ENCODE measurements at regions not wholly inside any gene's neighbourhood (a gene's known extent, or its start where the extent isn't known, plus 50 kb on each side); places are given as distances from the start of the nearest gene placed in this dataset.
A peak's percentile ranks its signal among the peaks of the same experiment; 100 is the strongest.

DNA sequence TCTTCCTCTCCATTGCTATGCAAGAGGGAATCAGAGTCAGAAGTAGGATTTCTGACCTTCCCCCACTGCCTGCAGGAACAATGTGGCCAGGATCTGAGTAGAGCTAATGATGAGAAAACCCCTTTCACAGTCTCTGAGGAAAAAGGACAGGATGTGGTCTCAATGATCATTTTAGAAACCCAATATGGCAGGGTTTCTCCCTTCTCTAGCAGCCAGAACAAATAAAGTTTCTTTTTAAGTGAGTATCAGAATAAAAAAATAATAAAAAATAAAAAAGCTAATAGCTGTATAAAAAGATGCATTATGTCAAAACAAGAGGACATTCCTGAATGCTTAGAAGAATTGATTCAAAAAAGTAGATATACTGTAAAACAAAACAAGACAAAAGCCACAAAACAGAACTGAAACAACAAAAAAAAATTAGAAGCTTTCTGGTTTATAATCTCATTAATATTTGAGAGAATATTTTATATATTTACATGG, 1124.9 kb upstream of the ZEB2 start:
- no peak for DNase-seq

DNA sequence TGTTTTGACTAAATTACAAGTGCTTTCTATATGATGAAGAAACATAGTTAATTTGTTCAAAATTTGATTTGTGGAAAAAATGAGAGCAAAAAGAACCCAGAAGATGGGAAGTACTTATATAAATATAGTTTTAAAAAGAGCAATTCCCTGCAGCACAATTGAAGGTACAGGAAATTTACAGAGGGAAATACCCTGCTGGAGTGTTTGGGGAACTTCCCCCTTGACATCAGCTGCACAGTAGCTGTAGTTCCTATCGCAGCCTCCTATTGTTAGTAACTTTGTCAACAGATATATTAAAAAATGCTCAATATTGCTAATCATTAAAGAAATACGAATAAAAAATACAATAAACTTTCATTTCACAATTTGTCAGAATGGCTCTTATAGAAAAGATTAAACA, 1118.8 kb upstream of the ZEB2 start:
- DNase-seq: no peak

DNA sequence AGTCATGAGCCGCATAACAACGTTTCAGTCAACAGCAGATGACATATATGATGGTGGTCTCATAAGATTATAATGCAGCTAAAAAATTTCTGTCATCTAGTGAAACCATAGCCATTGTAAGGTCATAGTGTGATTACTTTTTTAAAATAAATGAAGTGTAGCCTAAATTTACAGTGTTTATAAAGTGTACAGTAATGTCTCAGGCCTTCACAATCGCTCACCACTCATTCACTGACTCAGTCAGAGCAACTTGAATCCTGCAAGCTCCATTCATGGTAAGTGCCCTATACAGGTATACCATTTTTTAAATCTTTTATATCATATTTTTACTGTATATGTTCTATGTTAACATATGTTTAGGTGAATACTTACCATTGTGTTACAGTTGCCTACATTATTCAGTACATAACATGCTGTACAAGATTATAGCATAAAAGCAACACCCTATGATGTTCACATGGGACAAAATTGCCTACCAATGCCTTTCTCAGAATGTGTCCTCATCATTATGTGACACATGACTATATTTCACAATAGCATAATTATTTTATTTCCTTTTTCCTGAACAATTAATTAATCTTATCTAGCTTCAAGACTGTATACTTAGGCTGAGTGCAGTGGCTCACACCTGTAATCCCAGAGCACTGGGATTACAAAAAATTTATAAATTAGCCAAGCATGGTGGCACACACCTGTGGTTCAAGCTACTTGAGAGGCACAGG, 1115.9 kb upstream of the ZEB2 start:
- DNase-seq: no peak

DNA sequence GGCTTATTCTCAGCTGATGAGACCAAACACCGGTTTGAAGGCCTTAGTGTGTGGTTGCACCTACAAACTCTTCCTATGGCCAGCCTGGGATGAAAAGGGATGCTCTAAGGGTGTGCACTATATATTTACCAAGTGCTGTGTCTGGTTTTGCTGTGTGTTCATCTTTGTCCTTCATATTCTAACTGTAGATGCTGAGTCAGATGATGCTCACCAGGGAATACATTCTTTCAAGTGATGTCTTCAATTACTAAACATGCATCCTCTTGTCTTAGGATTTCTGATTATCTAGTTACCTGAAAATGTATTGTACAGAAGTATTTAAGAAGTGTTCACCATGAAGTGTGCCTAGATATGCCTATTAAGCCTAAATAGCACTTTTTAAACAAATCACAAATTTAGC, 1111.6 kb upstream of the ZEB2 start:
- no peak for DNase-seq

DNA sequence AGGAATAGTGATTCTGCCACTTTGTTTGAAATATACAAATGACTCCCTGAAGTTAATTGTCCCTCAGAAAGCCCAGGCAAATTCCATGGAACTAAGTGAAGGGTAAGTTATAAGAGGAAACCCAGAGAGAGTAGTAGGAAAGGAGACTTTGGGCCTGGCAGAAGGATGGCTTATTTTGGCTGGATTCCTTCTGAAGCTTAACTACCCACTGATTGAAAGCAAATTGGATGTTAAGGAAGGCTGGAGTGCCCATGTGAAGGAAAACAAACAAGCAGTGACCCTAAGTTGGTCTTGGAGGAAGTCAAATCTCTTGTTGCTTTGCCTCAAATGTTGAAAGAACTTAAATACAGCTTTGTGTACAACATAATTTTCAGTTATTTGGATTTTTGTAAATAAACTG, 1106.4 kb upstream of the ZEB2 start:
- no peak for DNase-seq

DNA sequence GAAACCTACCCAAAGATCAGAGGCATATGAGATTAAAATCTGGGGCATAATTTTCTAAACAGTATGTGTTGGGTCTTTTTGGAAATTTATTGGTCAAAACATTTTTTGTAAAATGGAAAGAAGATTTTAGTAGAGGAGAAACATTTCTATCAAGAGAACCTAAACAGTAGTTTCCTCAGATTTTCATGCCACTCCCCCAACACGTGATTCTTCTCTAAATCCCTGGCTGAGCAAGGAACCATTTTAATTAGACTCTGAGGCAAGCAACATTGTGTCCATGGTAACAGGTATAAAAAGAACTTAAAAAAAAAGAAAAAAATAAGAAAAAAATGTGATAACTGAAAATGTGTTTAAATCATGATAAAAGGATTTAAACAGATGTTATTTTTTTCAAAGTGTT, 1105.2 kb upstream of the ZEB2 start:
- no peak for DNase-seq

DNA sequence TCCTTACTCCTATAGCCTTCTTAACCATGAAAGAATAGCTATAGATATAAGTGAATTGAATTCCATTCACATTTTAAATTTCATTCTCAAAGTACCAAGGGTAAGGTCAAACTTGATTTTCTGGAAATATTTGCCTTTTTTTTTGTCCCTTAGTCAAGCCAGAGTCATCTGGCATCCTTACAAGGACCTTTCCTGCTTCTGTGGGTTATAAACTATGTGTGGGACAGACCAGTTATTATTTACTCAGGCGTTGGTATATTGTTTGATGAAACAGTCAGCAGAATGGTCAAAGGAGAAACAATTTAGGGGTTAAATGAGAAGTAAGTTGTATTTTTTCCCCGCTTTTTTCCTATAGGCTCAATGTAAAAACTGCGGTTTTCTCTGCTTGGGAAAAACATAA, 1103.2 kb upstream of the ZEB2 start:
- no peak for DNase-seq

DNA sequence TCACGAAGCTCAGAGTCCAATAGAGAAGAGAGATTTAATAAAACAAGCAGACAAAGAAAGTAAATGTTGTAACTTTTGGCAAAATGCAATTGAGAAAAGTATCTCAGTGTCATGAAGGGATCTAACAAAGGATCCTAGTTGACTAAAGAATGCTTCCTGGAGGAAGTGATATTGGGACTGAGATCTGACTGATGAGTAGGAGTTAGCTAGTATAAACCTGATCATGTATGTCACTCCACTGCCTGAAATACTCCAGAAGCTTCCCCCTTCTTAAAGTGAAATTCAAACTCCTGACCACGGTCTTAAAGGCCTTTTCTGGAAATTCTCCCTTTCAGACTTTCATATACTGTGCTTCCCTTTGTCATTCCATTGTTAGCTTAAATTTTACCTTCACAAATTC, 1102.4 kb upstream of the ZEB2 start:
- no peak for DNase-seq

DNA sequence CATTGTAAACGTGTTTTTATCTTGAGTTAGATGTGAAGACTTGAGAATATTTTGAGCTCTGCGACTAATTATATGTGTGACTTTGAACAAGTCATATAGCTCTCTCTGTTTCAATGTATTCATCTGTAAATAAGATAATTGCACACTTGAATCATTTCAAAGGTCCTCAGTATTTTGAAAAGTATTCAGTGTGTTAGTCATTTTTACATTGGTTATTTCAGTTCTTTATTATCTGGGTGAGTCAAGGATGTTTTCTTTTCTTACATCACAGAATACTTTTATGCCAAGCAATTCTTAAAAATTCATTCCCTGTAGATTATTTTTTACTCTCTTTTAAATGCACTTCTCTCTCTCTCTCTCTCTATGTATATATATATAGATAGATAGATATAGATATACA, 1098.0 kb upstream of the ZEB2 start:
- peak; percentile 22 for DNase-seq

DNA sequence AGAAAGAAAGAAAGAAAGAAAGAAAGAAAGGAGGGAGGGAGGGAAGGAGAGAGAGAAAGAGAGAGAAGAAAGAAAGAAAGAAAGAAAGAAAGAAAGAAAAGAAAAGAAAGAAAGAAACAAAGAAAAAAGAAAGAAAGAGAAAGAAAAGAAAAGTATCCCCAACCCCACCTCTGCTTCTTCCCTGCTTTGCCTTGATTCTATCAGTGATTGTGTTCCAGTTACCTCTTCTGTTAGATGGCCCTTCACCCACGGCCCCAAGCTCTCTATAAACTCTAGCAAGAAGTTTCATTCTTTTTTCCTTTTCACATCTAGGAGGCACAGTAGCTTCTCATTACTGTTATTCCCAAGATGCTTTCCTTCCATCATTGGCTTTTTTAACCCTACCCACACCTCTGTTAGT, 1097.5 kb upstream of the ZEB2 start:
- DNase-seq: no peak

DNA sequence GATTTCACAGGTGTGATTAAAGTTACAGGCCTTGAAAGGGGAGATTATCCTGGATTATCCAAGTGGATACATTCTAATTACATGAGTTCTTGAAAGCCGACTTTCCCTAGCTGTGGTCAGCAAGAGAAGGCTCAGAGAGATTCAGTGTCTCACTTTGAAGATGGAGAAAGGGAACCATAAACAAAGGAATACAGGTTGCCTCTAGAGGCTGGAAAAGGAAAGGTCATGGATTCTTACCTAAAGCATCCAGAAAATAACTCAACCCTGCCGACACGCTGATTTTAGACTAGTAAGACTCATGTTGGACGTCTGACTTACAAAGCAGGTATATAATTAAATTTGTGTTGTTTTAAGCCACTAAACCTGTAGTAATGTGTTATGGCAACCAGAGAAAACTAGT, 1095.7 kb upstream of the ZEB2 start:
- no peak for DNase-seq

DNA sequence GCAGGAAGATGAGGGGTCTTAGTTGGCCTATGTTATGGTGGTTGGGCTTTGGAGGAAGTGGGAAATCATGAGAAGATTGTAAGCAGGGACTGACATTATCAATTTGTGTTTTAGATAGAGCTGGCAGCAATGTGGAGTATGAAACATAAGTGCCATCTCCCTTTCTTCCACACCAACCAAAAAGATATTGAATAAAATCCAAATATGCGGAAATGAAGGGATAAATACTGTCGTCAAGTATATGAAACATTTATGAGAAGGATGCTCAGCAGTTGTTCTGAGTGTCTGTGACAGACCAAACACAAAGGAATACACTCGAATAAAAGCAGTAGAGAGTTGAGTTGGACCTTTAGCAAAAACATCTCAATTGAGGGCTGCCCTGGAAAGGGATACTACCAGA, 1090.0 kb upstream of the ZEB2 start:
- DNase-seq: no peak

DNA sequence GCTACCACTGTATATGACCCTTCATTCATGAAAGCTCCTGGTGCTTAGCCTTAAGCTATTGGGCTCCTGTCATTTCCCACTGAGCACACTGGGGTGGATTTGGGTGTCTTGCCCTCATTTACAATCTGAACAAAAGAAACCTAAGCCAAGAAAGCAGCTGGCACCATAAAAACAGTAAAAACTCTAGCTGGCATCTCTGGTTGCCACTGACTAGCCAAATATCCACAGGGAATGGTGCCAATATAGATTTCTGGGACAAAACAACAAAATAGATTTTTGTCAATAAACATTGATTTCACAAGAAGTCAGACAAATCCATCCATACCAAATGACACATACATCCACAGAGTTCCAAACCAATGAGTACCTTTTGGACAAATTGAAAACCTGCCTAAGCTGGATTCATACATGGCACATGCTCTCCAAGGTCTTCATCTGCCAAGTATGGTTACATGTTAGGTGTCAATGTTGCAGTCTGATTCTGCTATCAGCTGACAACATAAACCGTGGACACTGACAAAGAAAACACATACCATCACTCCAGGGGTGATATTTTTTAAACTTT, 1081.5 kb upstream of the ZEB2 start:
- no peak for DNase-seq

DNA sequence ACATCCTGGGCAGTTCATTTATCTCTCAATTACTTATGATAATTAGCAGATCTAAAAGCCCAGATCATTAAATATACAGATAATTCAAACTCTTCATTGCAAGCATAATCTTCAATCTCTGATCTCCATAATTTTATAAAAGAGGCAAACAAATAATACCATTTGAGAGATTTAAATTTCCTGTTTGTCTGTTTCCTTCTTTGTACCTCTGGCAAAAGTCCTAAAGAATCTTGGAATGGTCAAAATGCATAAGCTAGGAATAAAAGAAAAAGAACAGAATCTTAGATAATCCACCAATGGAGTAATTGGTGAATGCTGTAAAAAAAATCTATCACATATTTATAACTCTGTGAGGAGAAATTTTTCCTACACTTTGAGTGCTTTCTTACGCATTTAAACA, 1080.9 kb upstream of the ZEB2 start:
- no peak for DNase-seq

DNA sequence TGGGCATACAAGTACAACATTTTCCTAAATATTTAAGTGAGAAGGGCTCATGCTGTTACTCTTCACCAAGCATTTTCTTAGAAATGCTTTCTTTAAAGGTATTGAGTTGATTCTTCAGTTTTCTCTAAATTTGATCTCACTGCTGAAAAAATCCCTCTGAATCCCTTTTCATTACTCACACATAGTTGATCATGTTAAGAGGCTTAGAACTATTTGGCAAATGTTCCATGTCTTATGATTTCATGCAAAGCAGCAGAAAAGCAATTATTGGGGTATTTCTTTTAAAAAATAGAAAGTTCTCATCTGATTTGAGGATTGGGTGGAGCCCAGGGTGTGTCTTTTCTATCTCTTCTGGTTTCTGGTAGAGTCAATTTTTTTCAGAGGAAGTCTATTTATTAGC, 1079.8 kb upstream of the ZEB2 start:
- peak; percentile 17 for DNase-seq

DNA sequence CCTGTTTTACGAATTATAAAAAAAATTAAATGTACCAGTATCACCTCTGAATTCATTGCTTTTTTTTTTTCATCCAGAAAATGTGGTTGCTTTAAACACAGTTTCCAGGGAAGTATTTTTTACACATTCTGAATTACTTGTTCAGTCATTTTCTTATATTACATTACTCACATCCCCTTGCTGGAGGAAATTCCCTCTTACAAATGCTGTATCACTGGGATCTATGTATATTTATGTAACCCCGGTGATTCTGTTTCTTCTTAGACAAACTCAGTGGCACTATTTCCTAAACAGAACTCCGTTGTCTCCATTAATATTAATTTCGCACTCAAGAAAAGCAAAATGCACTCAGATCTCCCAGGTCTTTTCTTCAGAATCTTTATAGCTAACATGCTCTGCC, 1078.5 kb upstream of the ZEB2 start:
- DNase-seq: peak; percentile 24

DNA sequence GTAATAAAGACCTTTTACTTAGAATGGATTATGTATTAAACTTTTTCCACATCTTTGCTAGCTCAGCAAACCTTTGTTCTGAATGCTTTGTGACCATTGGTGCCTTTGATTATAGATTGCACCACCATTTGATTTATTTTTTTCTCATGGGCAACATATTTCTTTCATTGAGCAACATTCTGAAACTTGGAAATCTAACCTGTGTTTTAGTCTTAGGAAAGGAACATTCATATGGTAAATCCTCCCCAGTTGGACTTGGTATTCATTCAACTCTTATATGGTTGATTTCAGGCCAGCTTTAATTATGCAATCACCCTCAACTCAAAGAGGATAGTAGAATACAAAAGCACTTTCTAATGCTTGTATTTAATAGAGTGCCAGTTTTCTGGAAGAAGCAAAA, 1077.9 kb upstream of the ZEB2 start:
- DNase-seq: no peak

DNA sequence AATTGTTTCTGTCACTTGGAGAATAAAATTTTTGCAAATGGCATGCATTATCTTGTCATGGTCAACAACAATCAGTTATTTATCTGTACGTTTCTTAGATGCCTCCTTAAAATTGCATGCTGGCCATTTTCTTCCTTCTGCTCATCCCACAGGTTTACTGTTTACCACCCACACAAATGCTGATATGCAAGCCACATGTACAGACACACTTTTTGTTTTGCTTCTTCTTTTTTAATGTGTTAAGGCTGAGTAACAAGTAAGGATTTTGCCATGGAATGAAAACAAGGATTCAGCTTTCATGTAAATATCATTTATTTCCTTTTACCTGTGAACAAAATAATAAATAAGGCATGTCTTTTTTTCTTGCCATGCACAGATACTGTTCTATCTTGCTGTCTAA, 1077.1 kb upstream of the ZEB2 start:
- DNase-seq: no peak

DNA sequence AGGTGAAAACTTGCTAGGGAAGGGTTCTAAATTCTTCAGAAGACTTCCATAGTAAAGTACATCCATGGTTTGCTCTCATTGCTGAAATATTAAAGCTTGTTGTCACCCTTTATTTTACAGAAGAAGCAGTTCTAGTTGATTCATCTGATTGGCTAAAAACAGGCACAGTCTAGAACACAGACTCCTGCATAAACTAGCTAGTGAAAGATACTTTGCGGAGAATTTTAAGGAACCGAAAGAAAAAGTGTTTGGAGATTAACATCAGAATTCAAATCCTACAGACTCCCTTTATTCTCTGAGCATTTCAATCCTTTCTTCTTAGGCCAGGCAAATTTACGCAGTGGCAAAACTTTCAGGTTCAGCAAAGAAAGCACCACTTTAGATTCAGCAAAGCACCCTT, 1076.5 kb upstream of the ZEB2 start:
- no peak for DNase-seq

DNA sequence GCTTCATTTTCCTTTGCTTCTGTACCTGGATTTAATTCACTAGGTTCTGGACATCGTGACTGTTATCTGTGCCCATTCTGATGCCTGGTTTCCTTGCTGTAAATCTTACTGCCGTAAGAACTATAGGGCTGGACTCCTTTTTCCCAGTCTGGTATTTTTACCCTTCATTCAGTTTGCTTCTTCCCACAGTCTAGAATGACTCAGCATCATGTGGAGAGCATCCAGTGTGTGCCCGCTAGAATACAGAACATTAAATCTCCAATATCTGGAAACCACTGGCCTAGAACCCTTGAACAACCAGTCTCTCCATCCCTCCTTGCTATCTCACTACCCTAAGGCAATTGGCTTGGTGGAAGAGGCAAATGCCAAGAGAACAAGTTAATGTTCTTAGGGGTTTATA, 1075.4 kb upstream of the ZEB2 start:
- DNase-seq: no peak

DNA sequence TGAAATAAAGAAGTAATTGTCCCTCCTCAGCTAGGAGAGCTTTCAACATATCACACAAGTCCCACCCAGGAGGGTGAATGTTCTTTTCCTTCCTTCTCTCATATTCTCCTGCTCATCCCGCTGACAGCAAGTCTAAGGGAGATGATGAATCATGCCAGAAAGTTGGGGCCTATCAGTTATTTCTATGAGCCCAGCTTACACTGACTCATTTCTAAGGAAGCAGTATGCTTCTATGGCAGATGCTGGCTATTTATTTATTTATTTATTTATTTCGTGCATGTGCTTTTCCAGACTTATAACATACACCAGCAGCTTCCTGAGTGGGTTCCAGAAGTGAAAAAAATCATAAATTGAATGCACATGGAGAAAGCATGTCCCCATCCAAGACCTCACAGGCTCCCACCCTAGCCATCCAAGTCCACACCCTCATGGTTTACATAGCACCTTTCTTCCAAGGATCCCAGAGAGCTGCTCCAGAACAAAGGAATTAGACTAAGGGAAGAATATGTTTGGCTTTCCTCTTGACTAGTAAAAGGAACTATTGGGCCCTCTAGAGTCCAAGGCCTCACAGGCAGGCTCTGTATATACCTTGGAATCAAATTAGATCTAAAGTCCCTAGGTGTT, 1074.2 kb upstream of the ZEB2 start:
- DNase-seq: peak; percentile 80

DNA sequence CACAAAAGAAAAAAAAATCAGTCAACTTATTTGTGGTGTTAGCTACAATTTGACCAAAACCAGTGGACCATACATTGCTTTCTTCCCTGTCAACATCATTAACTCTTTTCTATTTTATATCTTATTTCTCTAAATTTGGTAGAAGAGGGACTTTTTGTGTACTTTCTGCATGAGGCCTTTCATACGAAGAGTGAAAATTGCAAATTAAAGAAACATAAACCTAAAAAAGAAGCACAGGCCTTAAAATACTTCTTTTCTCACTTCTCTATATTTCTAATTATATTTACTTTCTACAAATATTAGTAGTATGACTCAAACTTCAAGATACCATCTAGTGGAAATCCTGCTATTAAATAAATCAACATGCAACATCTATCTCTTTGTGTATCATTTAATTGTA, 1073.4 kb upstream of the ZEB2 start:
- no peak for DNase-seq

DNA sequence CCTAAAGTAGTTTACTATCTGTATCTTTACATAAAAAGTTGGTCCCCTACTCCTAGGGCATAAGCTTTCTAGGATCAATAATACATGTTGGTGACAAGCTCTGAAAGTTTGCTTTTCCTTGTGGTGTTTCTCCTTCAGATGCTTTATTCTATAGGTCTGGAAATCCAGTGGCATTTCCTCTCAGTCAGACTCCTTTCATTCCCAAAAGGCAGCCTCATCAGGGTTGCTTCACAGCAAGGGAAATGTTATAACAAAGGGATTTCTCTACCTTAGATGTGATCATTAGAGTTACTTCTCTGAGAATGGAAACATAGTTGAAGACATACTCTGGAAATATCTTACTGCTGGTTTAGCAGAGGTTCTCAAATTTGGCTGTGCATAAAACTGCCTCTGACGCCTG, 1072.4 kb upstream of the ZEB2 start:
- DNase-seq: no peak

DNA sequence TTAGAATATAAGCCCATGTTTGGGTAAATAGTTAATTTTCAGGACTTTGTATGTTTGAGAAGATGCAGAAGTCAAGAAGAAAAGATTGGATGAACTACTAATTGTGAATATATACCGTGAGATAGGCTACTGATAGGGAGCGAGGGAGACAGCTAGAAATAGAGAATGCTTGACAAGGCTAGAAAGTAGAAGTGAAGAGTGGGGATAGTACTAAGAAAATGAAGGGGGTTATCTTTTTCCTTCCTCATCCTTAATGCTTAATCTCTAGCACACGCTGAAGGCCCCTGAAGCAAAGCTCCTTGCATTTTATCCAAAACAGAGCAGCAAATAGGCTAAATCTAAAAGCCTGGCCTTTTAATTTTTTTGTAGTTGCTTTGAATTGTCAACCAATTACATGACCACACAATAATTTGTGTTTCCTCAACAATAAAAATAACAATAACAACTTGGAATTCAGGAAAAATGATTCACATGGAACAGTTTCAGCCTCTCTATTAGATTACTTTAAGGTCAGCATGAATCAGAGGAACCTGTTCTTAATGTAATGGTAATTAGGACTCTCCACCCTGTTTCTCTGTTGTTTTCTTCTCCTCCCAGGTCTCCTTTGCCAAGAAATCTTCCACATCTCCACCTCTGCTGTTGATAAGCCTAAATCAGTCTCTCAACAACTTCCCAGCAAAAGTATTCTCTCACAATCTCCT, 1071.3 kb upstream of the ZEB2 start:
- DNase-seq: no peak
